Gastrocnemius medialis (tissue), 4 donors: ENCODE measurements at regions not wholly inside any gene's neighbourhood (a gene's known extent, or its start where the extent isn't known, plus 50 kb on each side); places are given as distances from the start of the nearest gene placed in this dataset.

Experiments
- CTCF ChIP-seq, 5 experiments: fragments of 450-650 bp in 3 of 5; fragments of 200-600 bp in 2 of 5; sonication (generic) in 2 of 5; IDR thresholded peaks in 4 of 5; conservative IDR thresholded peaks in 1 of 5; 1 replicate in 4 of 5; 2 replicates in 1 of 5; pipeline ENCODE4 v1.5.1; 2016 to 2019; ENCODE audit warnings: antibody characterized with exemption in 5 of 5, mild to moderate bottlenecking in 3 of 5, moderate library complexity in 3 of 5
- POLR2A ChIP-seq, 2 donors: fragments of 450-650 bp; IDR thresholded peaks; one replicate each; pipeline ENCODE4 v1.6.1; 2017; ENCODE audit warnings: antibody characterized with exemption in 2 of 2, mild to moderate bottlenecking in 2 of 2, moderate library complexity in 2 of 2

- no peak for TF ChIP-seq CTCF (IDR thresholded peaks at IDR 0.05 in 4 of 5, conservative IDR thresholded peaks at IDR 0.05 in 1 of 5)
- no peak for TF ChIP-seq POLR2A (IDR thresholded peaks at IDR 0.05)
Measured at GRCh38 chr5:116736671-116737070, 162.0 kb upstream of the SEMA6A start.
